GM23248 (cell line): ENCODE measurements at regions not wholly inside any gene's neighbourhood (a gene's known extent, or its start where the extent isn't known, plus 50 kb on each side); places are given as distances from the start of the nearest gene placed in this dataset.
A peak's percentile ranks its signal among the peaks of the same experiment; 100 is the strongest.
"Not testable (repeated sequence)": the region's sequence is repeated elsewhere in the genome, so short reads cannot be mapped to it uniquely, and the experiment has no call there.

Experiments
- DNase-seq: peaks from one replicate; pipeline ENCODE4 v3.0.0-alpha.2; 2015
- H2AFZ ChIP-seq: fragments of 200-600 bp; sonication (generic); 2 replicates; pipeline ENCODE4 v1.6.1; 2016; ENCODE audit warnings: antibody characterized with exemption
- H3F3A ChIP-seq: fragments of 200-600 bp; sonication (generic); 2 replicates; pipeline ENCODE4 v1.6.1; 2016; ENCODE audit warnings: mild to moderate bottlenecking, antibody characterized with exemption, mixed run types; ENCODE audit not compliant: insufficient read depth
- H3K27ac ChIP-seq: fragments of 200-600 bp; sonication (generic); 2 replicates; pipeline ENCODE4 v1.5.1; 2016; ENCODE audit warnings: mild to moderate bottlenecking
- H3K27me3 ChIP-seq: fragments of 200-600 bp; sonication (generic); replicated peaks from 2 replicates; pipeline ENCODE4 v1.6.1; 2016; ENCODE audit warnings: mild to moderate bottlenecking; ENCODE audit not compliant: insufficient read depth
- H3K36me3 ChIP-seq: fragments of 200-600 bp; sonication (generic); 2 replicates; pipeline ENCODE4 v1.6.1; 2016; ENCODE audit warnings: low read depth, mild to moderate bottlenecking
- H3K4me1 ChIP-seq: fragments of 200-600 bp; sonication (generic); 2 replicates; pipeline ENCODE4 v1.6.1; 2016; ENCODE audit warnings: mild to moderate bottlenecking; ENCODE audit not compliant: insufficient read depth
- H3K4me2 ChIP-seq: fragments of 200-600 bp; sonication (generic); one replicate; pipeline ENCODE4 v1.6.1; 2016; ENCODE audit warnings: mild to moderate bottlenecking; ENCODE audit not compliant: unreplicated experiment
- H3K4me3 ChIP-seq: fragments of 200-600 bp; sonication (generic); 2 replicates; pipeline ENCODE4 v1.5.1; 2016; ENCODE audit warnings: mild to moderate bottlenecking
- H3K79me2 ChIP-seq: fragments of 200-600 bp; sonication (generic); 2 replicates; pipeline ENCODE4 v1.6.1; 2016; ENCODE audit warnings: mild to moderate bottlenecking; ENCODE audit not compliant: insufficient read depth
- H3K9ac ChIP-seq: fragments of 200-600 bp; sonication (generic); 2 replicates; pipeline ENCODE4 v1.6.1; 2016; ENCODE audit warnings: mild to moderate bottlenecking
- H3K9me2 ChIP-seq: fragments of 200-600 bp; sonication (generic); 2 replicates; pipeline ENCODE4 v1.6.1; 2016; ENCODE audit warnings: mixed run types, mild to moderate bottlenecking, moderate library complexity; ENCODE audit not compliant: insufficient read depth
- H3K9me3 ChIP-seq: fragments of 200-600 bp; sonication (generic); one replicate; pipeline ENCODE4 v1.6.1; 2017; ENCODE audit warnings: low read depth
- H4K20me1 ChIP-seq: fragments of 200-600 bp; sonication (generic); 2 replicates; pipeline ENCODE4 v1.6.0; 2016; ENCODE audit not compliant: insufficient read depth
- EZH2 ChIP-seq: fragments of 200-600 bp; sonication (generic); IDR thresholded peaks from 2 replicates; pipeline ENCODE4 v1.6.1; 2018; ENCODE audit warnings: antibody characterized with exemption, mild to moderate bottlenecking; ENCODE audit not compliant: insufficient read depth, poor library complexity, severe bottlenecking
- EZH2phosphoT487 ChIP-seq: fragments of 200-600 bp; sonication (generic); IDR thresholded peaks from 2 replicates; pipeline ENCODE4 v1.6.1; 2018; ENCODE audit warnings: antibody characterized with exemption, moderate library complexity, mild to moderate bottlenecking, low read depth; ENCODE audit not compliant: insufficient read depth
- WGBS, 2 experiments: methylation state at CpG; one replicate each; pipeline ENCODE4 v1.1.6; 2015 to 2017; ENCODE audit warnings: low lambda C conversion rate in 2 of 2, low coverage in 1 of 2; ENCODE audit errors: missing lambda C conversion rate in 2 of 2; 5-methylcytosine and 5-hydroxymethylcytosine counted together
- in situ Hi-C: fragments of 300-500 bp; cut with MboI; formaldehyde crosslinking; loops from 2 replicates; pipeline ENCODE4 v1.15.0; 2020

GRCh38 chr17:77332981-77333685, 192.4 kb downstream of the SEC14L1 start:
- no peaks in the 10 kb centered on the region for H3K27me3 ChIP-seq
- H3K4me1 ChIP-seq: peaks cover 27% of the 10 kb centered on the region
- H4K20me1 ChIP-seq: no peaks in the 10 kb centered on the region
- peaks cover 58% of the 10 kb centered on the region for H3F3A ChIP-seq
- peaks cover 5% of the 10 kb centered on the region; the same call in 1 of the 2 replicates for H3K36me3 ChIP-seq
- TF ChIP-seq EZH2phosphoT487 (no peak), EZH2 (no peak)
- H3K4me3 ChIP-seq: peak overlapping the region; percentile 47
- 1% methylated on average over 7 of the region's 7 CpGs for WGBS, 2 experiments
- no peak overlapping the region for H2AFZ ChIP-seq
- H3K4me2 ChIP-seq: peak overlapping the region; percentile 79
- H3K9ac ChIP-seq: peak overlapping the region; percentile 72
- H3K79me2 ChIP-seq: peaks cover 96% of the 10 kb centered on the region
- peak; percentile 97 for DNase-seq
- H3K27ac ChIP-seq: peak overlapping the region; percentile 91
- H3K9me2 ChIP-seq: no peaks in the 10 kb centered on the region
- in situ Hi-C loops: no loop called here
- no peaks in the 10 kb centered on the region for H3K9me3 ChIP-seq

GRCh38 chr17:77337150-77337549, 196.4 kb downstream of the SEC14L1 start:
- Histone ChIP-seq H3K27ac (no peak overlapping the region), H3K9ac (no peak overlapping the region), H3K27me3 (no peaks in the 10 kb centered on the region), H3K36me3 (peaks cover 5% of the 10 kb centered on the region; the same call in 1 of the 2 replicates), H3K9me3 (no peaks in the 10 kb centered on the region), H4K20me1 (no peaks in the 10 kb centered on the region), H3F3A (peaks cover 49% of the 10 kb centered on the region), H3K4me3 (no peak overlapping the region), H3K4me1 (peaks cover 24% of the 10 kb centered on the region), H3K79me2 (peaks cover 96% of the 10 kb centered on the region), H3K4me2 (no peak overlapping the region), H2AFZ (no peak overlapping the region), H3K9me2 (no peaks in the 10 kb centered on the region)
- peak; percentile 35 for DNase-seq
- in situ Hi-C loops: no loop called here
- TF ChIP-seq EZH2phosphoT487: no peak
- TF ChIP-seq EZH2: no peak
- WGBS, 2 experiments: 97% methylated on average over 2 of the region's 2 CpGs

GRCh38 chr17:77341069-77341541, 200.3 kb downstream of the SEC14L1 start:
- Histone ChIP-seq H3K9ac (no peak overlapping the region), H3F3A (peaks cover 15% of the 10 kb centered on the region; the same call in 1 of the 2 replicates), H3K27ac (no peak overlapping the region), H3K4me2 (no peak overlapping the region), H3K9me3 (no peaks in the 10 kb centered on the region), H3K9me2 (no peaks in the 10 kb centered on the region), H2AFZ (no peak overlapping the region), H4K20me1 (0 out of 2 replicates have a peak, but pooled peaks cover 7% of the 10 kb centered on the region), H3K36me3 (peaks cover 4% of the 10 kb centered on the region; the same call in 1 of the 2 replicates), H3K4me1 (peaks cover 8% of the 10 kb centered on the region), H3K4me3 (no peak overlapping the region), H3K27me3 (no peaks in the 10 kb centered on the region), H3K79me2 (peaks cover 100% of the 10 kb centered on the region)
- WGBS, 2 experiments: 71 to 73% methylated on average over 10 of the region's 10 CpGs
- in situ Hi-C loops: no loop called here
- TF ChIP-seq EZH2 (no peak), EZH2phosphoT487 (no peak)
- no peak for DNase-seq

GRCh38 chr17:77342656-77342990, 201.9 kb downstream of the SEC14L1 start:
- Histone ChIP-seq H3K79me2 (peaks cover 100% of the 10 kb centered on the region), H4K20me1 (peaks cover 16% of the 10 kb centered on the region; the same call in 1 of the 2 replicates)
- H3K4me1 ChIP-seq, H3K27me3 ChIP-seq, H3K36me3 ChIP-seq, DNase-seq, H3K4me2 ChIP-seq, H3K9me2 ChIP-seq, H3K4me3 ChIP-seq, H2AFZ ChIP-seq, H3K27ac ChIP-seq, H3F3A ChIP-seq, H3K9ac ChIP-seq, H3K9me3 ChIP-seq, in situ Hi-C loops: not testable (repeated sequence)
- WGBS, 2 experiments: 81 to 82% methylated on average over 8 of the region's 8 CpGs
